Muscle layer of colon (tissue), 2 donors: ENCODE measurements at regions not wholly inside any gene's neighbourhood (a gene's known extent, or its start where the extent isn't known, plus 50 kb on each side); places are given as distances from the start of the nearest gene placed in this dataset.

ENCODE experiments used
- H3K27ac ChIP-seq: one replicate; pipeline ENCODE4 v1.7.0; 2013; ENCODE audit warnings: low read depth, mild to moderate bottlenecking, low read length, moderate library complexity
- H3K27me3 ChIP-seq, 2 donors: one replicate each; pipeline ENCODE4 v1.7.0; 2013; ENCODE audit warnings: low read length in 2 of 2, mild to moderate bottlenecking in 2 of 2; ENCODE audit not compliant: insufficient read depth in 2 of 2, control insufficient read depth in 1 of 2
- H3K36me3 ChIP-seq: one replicate; pipeline ENCODE4 v1.7.0; 2013; ENCODE audit warnings: mild to moderate bottlenecking, low read length; ENCODE audit not compliant: insufficient read depth
- H3K4me1 ChIP-seq: one replicate; pipeline ENCODE4 v1.7.0; 2013; ENCODE audit warnings: mild to moderate bottlenecking, low read length; ENCODE audit not compliant: insufficient read depth
- H3K4me3 ChIP-seq, 2 donors: one replicate each; pipeline ENCODE4 v1.7.0; 2013; ENCODE audit warnings: low read length in 2 of 2, low read depth in 1 of 2, mild to moderate bottlenecking in 1 of 2, moderate library complexity in 1 of 2
- H3K9ac ChIP-seq: one replicate; pipeline ENCODE4 v1.7.0; 2013; ENCODE audit warnings: low read length
- H3K9me3 ChIP-seq: one replicate; pipeline ENCODE4 v1.7.0; 2013; ENCODE audit warnings: mild to moderate bottlenecking, low read length
- donor health status: abdominal sarcoma.
- donor health status: Adenocarcinoma of cecum.

DNA sequence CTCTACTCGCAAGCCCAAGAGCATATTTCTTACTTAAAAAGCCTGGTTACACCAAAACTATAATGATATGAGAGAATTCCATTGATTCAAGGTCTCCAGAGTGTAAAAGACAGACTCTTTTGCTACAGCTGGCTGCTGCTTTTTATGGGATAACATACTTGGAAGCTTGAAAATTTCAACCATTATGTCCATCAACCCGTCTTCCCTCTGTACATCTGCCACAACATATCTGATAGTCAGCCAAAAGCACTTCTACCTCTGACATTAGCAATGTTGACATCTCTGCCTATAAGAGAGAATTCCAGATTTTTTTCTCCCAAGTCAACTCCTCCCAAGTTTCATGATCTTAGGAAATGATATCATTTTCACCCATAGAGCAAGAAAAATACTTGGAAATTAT, 54.4 kb upstream of the IQCM start:
- H3K4me1 ChIP-seq = no peaks in the 10 kb centered on the region
- H3K27ac ChIP-seq = no peak overlapping the region
- no peak overlapping the region for H3K9ac ChIP-seq
- H3K27me3 ChIP-seq = no peaks in the 10 kb centered on the region
- H3K4me3 ChIP-seq = no peak overlapping the region
- H3K9me3 ChIP-seq = no peaks in the 10 kb centered on the region
- H3K36me3 ChIP-seq = no peaks in the 10 kb centered on the region

DNA sequence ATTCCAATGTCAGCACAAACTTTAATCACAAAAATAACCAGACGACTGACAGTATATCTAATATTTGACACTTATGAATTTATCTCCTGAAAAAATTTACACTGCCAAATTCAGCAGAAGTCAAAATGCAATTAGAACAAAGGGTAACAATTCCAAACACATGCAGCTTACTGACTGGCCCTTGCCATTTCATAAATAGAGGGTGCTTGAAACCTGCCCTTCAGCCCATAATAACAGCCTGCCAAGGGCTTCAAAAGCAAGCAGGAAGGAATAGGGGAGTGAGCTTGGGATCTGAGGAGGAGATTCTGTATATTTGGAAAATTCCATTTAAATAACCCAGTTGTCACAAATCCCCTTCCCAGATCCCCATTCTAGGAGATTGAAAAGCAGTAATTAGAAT, 66.1 kb upstream of the IQCM start:
- H3K27ac ChIP-seq = no peak overlapping the region
- no peaks in the 10 kb centered on the region for H3K9me3 ChIP-seq
- no peaks in the 10 kb centered on the region for H3K36me3 ChIP-seq
- H3K9ac ChIP-seq = no peak overlapping the region
- H3K4me1 ChIP-seq = peaks cover 6% of the 10 kb centered on the region
- H3K27me3 ChIP-seq = no peaks in the 10 kb centered on the region
- H3K4me3 ChIP-seq = no peak overlapping the region

DNA sequence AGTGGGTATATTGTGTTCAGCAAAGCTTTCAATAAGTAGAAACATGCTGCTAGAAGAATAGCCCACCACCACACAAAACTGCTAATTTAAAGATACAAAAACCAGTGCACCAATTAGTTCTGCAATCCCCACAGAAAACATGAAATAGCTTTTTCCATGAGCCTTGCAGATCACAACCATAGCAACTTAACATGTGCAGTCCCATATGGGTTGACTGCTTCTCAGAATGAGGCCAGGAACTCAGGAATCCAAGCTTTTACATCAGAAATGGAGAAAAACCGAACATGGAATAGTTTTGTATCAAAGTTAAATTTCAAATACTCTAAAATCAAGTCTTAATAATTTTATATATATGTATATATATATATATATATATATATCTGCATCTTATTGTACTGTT, 66.6 kb upstream of the IQCM start:
- H3K27me3 ChIP-seq = no peaks in the 10 kb centered on the region
- H3K4me3 ChIP-seq = no peak overlapping the region
- no peak overlapping the region for H3K27ac ChIP-seq
- H3K36me3 ChIP-seq = no peaks in the 10 kb centered on the region
- no peaks in the 10 kb centered on the region for H3K9me3 ChIP-seq
- H3K9ac ChIP-seq = no peak overlapping the region
- H3K4me1 ChIP-seq = peaks cover 6% of the 10 kb centered on the region

DNA sequence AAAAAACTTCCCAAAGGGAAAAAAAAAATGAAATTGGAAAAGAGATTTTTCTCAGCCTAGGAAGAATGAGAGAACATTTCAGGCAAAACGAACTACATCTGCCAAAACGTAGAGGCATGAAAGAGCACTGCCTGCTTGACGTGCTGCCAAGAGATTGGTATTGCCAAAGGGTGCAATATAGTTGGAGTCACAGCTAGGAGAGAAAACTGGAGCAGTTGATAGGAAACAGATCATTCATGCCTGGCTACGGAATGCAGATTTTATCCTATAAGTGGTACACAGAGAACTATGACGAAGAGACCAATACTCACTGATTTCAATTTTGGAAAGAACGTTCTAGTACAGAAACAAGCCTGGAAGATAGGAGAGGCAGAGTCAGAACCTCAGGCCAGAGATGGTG, 68.4 kb upstream of the IQCM start:
- H3K27me3 ChIP-seq = no peaks in the 10 kb centered on the region
- peaks cover 6% of the 10 kb centered on the region for H3K4me1 ChIP-seq
- H3K27ac ChIP-seq = no peak overlapping the region
- no peaks in the 10 kb centered on the region for H3K36me3 ChIP-seq
- H3K9ac ChIP-seq = no peak overlapping the region
- H3K4me3 ChIP-seq = no peak overlapping the region
- no peaks in the 10 kb centered on the region for H3K9me3 ChIP-seq

DNA sequence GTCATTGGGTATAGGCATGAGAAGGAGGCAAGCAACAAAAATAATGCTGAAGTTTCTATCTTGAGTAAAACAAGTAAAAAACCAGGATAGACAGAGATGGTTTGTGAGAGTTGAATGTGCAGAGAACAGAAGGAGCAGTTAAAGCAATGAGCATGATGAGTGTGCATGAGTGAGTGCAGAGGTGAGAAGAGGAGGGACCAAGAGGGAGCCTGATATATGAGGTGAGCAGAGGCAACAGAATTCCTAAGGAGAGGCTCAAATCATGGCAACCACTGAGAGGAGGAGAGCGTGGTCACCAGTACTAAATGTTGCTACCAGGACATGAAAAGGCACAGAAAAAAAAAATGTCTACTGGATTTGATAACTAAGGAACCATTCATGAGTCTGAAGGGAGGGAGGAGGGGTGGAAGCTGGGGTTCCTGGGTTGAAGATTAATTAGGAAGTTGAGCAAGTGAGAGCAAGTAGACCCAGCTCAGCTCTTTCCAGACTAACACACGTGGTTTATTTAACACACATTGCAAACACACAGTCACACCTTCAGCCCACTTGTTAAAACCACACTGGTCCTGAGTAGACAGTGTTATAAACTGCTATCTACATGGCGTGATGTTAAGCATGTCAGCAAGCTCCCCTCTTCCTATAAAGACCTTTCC, 69.0 kb upstream of the IQCM start:
- Histone ChIP-seq H3K27me3 (no peaks in the 10 kb centered on the region), H3K36me3 (no peaks in the 10 kb centered on the region), H3K9me3 (no peaks in the 10 kb centered on the region), H3K9ac (no peak overlapping the region), H3K27ac (no peak overlapping the region), H3K4me1 (peaks cover 6% of the 10 kb centered on the region), H3K4me3 (no peak overlapping the region)

DNA sequence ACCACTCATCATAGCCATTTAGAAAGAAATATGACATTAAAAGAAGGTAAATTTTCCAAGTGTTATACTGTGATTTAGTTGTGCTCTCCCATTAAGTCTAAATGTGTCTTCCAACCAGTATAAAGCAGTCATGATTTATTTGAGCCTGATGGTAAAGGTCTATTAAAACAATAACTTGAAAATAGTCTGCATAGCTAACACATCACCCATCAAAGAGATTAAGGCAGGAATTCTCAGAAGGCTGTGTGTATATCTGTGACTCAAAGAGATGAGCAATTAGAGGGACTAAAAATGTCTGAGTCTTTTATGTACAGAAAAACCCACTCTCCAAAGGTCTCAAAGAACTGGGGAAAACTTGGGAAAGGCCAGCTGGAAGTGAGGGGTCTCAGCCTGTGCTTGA, 70.3 kb upstream of the IQCM start:
- no peaks in the 10 kb centered on the region for H3K36me3 ChIP-seq
- H3K4me1 ChIP-seq = peaks cover 6% of the 10 kb centered on the region
- H3K4me3 ChIP-seq = no peak overlapping the region
- no peaks in the 10 kb centered on the region for H3K9me3 ChIP-seq
- H3K27me3 ChIP-seq = no peaks in the 10 kb centered on the region
- H3K27ac ChIP-seq = no peak overlapping the region
- H3K9ac ChIP-seq = no peak overlapping the region

DNA sequence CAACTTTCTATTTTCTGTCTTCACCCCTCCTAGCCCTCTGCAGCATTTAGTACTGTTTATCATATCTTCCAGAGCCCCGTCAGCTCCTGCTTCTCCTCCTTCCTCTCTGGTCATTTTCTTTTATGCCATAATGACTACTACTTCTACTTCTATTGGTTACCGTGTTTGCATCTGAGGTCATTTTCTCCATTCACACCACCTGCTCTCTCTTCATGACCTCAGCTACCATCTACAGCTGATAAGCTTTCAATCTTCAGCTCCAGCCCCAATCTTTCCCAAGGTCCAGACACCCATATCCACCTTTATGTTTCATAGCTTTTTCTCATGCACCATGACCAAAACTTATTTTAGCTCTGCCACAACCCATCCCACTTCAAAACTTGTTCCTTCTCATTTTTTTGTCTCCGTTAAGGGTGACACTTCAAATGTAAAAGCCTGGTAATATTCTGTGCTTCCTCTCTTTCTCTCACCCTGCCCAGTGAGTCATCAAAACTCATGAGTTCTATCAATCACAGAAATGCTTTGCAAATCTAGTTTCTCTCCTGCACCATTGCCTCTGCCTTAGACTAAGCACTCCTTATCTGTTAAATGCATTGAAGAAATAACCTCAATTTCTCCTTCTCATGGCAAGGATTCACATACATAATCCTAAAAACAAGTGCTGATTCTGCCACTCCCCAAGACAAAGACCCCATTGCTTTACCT, 71.3 kb upstream of the IQCM start:
- Histone ChIP-seq H3K4me3 (no peak overlapping the region), H3K27ac (no peak overlapping the region), H3K9ac (no peak overlapping the region), H3K27me3 (no peaks in the 10 kb centered on the region), H3K9me3 (no peaks in the 10 kb centered on the region), H3K4me1 (peaks cover 6% of the 10 kb centered on the region), H3K36me3 (no peaks in the 10 kb centered on the region)

DNA sequence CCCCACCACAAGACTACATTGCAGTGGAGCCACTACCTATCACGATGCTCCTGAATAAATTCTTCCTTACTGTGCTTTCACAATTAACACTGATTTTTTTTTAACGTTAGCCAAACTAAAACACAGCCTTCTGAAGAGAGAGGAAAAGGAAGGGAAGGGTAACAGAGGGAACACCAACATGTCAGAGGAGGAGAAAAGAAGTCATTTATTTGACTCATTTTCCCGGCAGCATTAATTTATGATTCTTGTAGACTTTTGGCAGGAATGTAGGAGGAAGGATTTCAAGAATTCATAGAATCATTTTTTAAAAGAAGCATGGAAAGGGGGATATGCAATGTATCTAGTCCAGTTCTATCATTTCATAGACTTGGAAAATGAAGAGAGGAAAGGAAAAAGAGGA, 74.3 kb upstream of the IQCM start:
- no peaks in the 10 kb centered on the region for H3K27me3 ChIP-seq
- no peaks in the 10 kb centered on the region for H3K4me1 ChIP-seq
- no peak overlapping the region for H3K9ac ChIP-seq
- H3K27ac ChIP-seq = no peak overlapping the region
- no peaks in the 10 kb centered on the region for H3K9me3 ChIP-seq
- no peak overlapping the region for H3K4me3 ChIP-seq
- H3K36me3 ChIP-seq = no peaks in the 10 kb centered on the region

DNA sequence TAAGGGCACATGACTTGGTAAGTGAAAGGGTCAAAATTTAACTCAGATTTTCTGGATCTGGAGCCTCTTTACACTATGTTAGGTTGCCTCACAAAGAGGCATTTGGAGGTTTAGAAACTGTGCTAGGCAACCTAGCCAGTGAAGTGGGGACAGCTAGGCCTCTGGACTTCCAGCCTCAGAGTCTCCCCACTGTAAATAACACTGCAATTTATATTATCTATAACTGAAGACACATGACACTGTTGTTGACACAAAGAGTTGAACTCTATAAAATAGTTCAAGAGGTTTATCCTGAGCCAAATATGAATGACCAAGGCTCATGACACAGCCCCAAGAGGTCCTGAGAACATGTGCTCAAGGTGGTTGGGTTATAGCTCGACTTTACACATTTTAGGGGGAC, 74.9 kb upstream of the IQCM start:
- no peaks in the 10 kb centered on the region for H3K4me1 ChIP-seq
- no peak overlapping the region for H3K4me3 ChIP-seq
- no peak overlapping the region for H3K9ac ChIP-seq
- no peak overlapping the region for H3K27ac ChIP-seq
- H3K9me3 ChIP-seq = no peaks in the 10 kb centered on the region
- no peaks in the 10 kb centered on the region for H3K27me3 ChIP-seq
- H3K36me3 ChIP-seq = no peaks in the 10 kb centered on the region

DNA sequence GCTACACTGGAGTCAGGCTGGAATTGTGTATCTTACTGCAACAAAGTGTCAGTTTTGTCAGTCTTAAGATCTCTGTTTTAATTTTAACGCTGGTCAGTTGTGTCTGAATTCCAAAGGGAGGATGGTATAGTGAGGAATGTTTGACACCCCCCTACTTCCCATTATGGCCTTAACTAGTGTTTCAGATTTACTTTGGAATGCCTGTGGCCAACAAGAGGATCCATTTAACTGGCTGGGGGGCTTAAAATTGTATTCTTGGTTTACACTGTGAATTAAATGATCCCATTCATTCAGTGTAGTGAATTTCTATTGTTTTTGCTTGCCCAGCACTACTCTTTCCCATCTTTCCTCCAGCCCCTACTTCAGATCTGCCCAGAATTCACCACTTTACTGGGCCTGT, 75.8 kb upstream of the IQCM start:
- Histone ChIP-seq H3K4me3 (no peak overlapping the region), H3K4me1 (no peaks in the 10 kb centered on the region), H3K27ac (no peak overlapping the region), H3K36me3 (no peaks in the 10 kb centered on the region), H3K27me3 (no peaks in the 10 kb centered on the region), H3K9me3 (no peaks in the 10 kb centered on the region), H3K9ac (no peak overlapping the region)

DNA sequence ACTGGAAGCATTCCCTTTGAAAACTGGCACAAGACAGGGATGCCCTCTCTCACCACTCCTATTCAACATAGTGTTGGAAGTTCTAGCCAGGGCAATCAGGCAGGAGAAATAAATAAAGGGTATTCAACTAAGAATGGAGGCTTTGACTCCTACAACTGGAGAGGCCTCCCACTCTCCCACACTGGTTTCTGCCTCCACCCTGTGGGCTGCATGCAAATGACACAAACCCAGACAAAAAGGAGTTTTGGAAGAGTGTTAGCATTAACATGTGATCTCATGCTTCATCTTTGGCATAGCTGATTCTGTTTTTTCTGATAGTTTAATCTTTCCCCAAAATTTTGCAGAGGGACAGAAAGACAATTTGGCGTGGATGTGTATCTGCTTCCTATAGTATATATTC, 80.8 kb upstream of the IQCM start:
- H3K36me3 ChIP-seq = no peaks in the 10 kb centered on the region

DNA sequence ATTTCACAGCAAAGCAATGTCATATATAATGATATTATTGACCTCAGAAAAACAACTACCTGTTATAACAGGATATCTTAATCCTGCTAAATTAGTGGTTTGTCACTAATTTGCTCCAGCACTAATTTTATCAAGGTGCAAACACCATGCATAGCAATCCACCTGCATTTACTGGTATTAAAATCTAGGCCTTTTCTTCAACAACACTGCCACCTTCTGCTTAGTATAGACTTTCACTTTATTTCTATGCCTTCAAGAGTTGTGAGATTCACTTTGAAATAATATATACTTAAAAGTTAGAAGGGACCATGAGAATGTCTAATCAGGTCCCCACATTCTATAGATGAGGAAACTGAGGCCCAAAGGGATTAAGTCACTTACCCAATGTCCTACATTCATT, 82.1 kb upstream of the IQCM start:
- H3K4me1 ChIP-seq = no peaks in the 10 kb centered on the region
- no peak overlapping the region for H3K27ac ChIP-seq
- no peaks in the 10 kb centered on the region for H3K36me3 ChIP-seq
- no peak overlapping the region for H3K4me3 ChIP-seq
- H3K27me3 ChIP-seq = no peaks in the 10 kb centered on the region
- H3K9me3 ChIP-seq = no peaks in the 10 kb centered on the region
- no peak overlapping the region for H3K9ac ChIP-seq

More for the DNA sequence above, 80.8 kb upstream of the IQCM start:
- Histone ChIP-seq H3K9me3 (no peaks in the 10 kb centered on the region), H3K4me3 (no peak overlapping the region), H3K27me3 (no peaks in the 10 kb centered on the region), H3K9ac (no peak overlapping the region), H3K27ac (no peak overlapping the region), H3K4me1 (no peaks in the 10 kb centered on the region)
